GM20000 (cell line): ENCODE measurements at regions not wholly inside any gene's neighbourhood (a gene's known extent, or its start where the extent isn't known, plus 50 kb on each side); places are given as distances from the start of the nearest gene placed in this dataset.

ENCODE experiments used
- DNase-seq: peaks from one replicate; pipeline ENCODE4 v3.0.0; 2012; ENCODE audit warnings: low spot score
- TF ChIP-seq, protein P1 (sequence below): IDR thresholded peaks from 2 replicates; pipeline ENCODE4 v1.5.1; 2012; ENCODE audit warnings: mild to moderate bottlenecking, control low read depth; ENCODE audit errors: extremely low read depth, missing control alignments

DNA sequence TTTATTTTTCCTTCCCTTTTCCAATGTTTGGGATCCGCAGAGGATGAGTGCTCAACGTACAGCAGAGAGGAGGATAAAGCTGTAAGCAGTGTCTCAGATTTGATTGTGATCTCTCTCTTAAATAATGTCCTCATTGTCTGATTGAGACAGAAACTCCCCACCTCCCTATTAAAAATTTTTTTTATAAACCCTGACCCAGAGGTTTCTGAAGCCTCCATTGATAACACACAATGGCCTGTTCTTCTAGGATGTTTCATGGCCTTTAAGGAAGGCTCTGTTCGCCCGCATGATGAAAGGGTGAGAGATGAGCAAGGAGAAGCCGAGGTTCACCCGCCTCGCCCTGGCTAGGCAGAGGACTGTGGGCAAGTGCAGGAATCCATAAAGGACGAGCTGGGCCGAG is 138.2 kb upstream of the GAS1 start:
- DNase-seq: no peak
- TF ChIP-seq, protein P1, sequence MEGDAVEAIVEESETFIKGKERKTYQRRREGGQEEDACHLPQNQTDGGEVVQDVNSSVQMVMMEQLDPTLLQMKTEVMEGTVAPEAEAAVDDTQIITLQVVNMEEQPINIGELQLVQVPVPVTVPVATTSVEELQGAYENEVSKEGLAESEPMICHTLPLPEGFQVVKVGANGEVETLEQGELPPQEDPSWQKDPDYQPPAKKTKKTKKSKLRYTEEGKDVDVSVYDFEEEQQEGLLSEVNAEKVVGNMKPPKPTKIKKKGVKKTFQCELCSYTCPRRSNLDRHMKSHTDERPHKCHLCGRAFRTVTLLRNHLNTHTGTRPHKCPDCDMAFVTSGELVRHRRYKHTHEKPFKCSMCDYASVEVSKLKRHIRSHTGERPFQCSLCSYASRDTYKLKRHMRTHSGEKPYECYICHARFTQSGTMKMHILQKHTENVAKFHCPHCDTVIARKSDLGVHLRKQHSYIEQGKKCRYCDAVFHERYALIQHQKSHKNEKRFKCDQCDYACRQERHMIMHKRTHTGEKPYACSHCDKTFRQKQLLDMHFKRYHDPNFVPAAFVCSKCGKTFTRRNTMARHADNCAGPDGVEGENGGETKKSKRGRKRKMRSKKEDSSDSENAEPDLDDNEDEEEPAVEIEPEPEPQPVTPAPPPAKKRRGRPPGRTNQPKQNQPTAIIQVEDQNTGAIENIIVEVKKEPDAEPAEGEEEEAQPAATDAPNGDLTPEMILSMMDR: no peak

GRCh38 chr9:87086221-87086818 is 139.0 kb upstream of the GAS1 start:
- DNase-seq: no peak
- TF ChIP-seq, protein P1: no peak

- DNase-seq: no peak
- TF ChIP-seq, protein P1: no peak
Observed at GRCh38 chr9:87087197-87087596, 139.9 kb upstream of the GAS1 start.

DNA sequence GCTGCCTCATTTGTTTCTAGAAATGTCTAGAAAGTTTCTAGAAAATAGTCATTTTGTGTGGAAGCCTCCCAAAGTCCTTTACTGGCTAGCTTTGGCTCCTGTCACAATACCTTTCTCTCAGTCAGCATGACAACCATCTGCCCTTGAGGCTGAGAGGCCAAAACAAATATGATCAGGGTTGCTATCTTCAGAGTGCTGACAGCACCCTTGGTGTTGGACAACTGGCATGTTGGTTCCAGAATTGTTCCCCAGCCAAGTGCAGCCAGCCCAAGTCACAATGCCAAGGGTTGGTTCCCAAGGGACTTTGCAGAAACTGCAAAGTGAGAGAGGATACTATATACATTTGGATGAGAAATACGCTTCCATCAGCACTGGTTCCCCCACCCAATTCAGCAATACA is 140.9 kb upstream of the GAS1 start:
- no peak for DNase-seq
- TF ChIP-seq, protein P1: no peak

- no peak for DNase-seq
- TF ChIP-seq, protein P1: no peak
Observed at GRCh38 chr9:87088621-87089365, 141.5 kb upstream of the GAS1 start.

- TF ChIP-seq, protein P1: no peak
- DNase-seq: no peak
Observed at GRCh38 chr9:87089506-87089905, 142.2 kb upstream of the GAS1 start.

GRCh38 chr9:87089929-87090328 is 142.6 kb upstream of the GAS1 start:
- TF ChIP-seq, protein P1: no peak
- no peak for DNase-seq
